GM19395 (cell line): ENCODE measurements at regions not wholly inside any gene's neighbourhood (a gene's known extent, or its start where the extent isn't known, plus 50 kb on each side); places are given as distances from the start of the nearest gene placed in this dataset.
"Not testable (repeated sequence)": the region's sequence is repeated elsewhere in the genome, so short reads cannot be mapped to it uniquely, and the experiment has no call there.

Source experiments
- ATAC-seq: cut with Tn5 transposase; IDR thresholded peaks from one replicate; pipeline ENCODE4 v1.9.1; 2021; ENCODE audit warnings: mild to moderate bottlenecking, moderate library complexity; ENCODE audit not compliant: unreplicated experiment

DNA sequence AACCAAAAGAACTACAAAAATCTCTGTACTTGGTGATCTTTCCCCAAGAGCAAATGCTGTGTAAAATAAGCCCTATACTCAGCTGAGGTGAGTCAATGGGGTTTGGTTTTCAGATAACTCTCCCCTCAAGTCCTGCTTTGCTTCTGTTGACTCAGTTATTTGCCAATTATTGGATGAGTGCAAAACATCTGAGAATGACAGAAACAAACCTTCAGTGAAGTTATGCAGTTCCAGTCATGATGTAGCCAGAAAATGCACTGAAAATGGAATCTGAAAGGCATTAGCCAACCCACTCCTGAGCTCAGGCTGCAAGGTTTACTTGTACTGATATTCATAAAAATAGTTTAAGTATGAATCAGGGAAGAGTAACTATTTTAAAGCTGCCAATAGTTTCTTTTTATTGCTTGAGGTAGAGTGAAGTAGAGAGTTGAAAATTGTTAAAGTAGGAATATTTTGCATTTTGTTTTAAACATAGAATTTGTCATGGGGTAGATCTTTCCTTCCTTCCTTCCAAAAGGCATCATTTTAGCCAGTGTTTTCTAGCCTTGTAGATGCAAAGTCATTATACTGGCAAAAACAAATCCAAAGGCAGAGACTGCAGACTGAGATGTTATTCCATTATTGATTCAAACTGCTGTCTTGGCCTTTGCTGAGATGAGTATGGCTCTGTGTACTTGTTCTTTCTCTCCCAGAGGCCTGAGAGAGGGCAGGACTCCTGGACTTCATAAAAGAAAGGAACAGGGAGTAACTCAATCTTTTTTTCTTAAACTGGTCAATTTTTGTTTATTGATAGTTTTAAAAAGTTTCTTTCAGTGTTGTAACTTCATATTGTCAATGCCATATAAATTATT lies 215.3 kb downstream of the RND3 start:
- ATAC-seq: no peak

GRCh38 chr2:150267651-150268415 lies 219.6 kb downstream of the RND3 start:
- ATAC-seq: no peak

DNA sequence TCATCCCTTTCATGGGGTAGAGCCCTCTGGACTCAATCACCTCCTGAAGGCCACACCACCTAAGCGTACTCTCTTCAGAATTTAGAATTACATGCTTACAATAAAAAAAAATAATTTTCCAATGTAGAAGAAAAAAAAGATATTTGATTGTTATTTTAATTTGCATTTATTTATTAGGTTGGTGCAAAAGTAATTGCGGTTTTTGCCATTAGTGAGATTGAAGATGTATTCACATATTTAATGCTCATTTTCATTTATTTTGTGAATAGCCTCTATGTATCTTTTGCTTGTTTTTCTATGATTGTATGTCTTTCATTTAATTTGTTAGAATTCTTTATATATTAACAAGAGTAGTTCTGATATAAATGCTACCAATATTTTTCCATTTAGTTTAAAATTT lies 220.5 kb downstream of the RND3 start:
- no peak for ATAC-seq

DNA sequence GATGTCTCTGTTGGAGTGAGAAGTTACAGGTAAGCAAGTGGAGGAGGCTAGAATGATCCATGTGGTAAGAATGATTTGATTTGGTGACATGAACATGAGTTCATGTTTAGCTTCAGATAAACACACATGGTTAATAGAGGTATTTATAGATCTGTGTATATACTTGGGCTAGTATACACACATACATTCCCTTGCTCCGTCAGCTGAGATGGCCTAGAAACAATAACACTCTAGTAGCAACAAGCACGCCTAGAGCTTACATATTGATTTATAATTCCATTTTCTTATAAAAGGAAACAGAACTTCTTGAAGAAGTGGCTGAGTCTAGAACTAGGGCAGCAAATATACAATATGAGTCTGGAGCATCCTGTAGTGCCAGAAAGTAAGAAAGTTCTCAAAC lies 223.0 kb downstream of the RND3 start:
- no peak for ATAC-seq

GRCh38 chr2:150261691-150262090 lies 225.8 kb downstream of the RND3 start:
- no peak for ATAC-seq

GRCh38 chr2:150260636-150261035 lies 226.8 kb downstream of the RND3 start:
- no peak for ATAC-seq

GRCh38 chr2:150259746-150260145 lies 227.7 kb downstream of the RND3 start:
- ATAC-seq: no peak

GRCh38 chr2:150258781-150259307 lies 228.6 kb downstream of the RND3 start:
- ATAC-seq: no peak

GRCh38 chr2:150256736-150257135 lies 230.7 kb downstream of the RND3 start:
- ATAC-seq: no peak

DNA sequence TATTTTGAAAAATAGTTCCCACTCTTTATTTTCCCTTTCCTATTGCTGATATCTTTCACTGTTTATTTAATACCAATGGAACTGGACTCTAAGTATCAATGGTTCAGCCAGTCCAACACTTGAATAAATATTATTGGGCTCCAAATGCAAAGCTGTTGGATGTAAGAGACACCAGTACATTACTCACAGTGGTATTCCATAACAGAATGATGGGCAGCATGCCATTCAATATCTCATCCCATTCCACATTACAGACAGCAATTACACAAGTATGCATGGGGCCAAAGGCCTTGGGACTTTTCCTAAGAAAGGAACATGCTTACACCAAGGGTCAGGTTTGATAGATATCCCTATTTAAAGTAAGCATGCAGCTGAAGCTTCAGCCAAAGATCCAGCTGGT lies 231.9 kb downstream of the RND3 start:
- no peak for ATAC-seq

DNA sequence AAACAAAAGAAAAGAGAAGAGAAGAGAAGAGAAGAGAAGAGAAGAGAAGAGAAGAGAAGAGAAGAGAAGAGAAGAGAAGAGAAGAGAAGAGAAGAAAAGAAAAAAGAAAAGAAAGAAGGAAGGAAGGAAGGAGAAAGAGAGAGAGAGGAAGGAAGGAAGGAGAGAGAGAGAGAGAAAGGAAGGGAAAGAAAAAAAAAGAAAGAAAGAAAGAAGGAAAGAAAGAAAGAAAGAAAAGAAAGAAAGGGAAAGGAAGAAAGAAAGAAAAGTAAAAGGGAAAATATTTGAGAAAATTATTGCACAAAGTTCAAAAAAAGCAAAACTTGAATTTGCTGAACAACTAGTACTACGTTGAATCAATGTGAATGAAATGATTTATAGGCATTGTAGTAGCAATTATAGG lies 237.7 kb downstream of the RND3 start:
- ATAC-seq: not testable (repeated sequence)

DNA sequence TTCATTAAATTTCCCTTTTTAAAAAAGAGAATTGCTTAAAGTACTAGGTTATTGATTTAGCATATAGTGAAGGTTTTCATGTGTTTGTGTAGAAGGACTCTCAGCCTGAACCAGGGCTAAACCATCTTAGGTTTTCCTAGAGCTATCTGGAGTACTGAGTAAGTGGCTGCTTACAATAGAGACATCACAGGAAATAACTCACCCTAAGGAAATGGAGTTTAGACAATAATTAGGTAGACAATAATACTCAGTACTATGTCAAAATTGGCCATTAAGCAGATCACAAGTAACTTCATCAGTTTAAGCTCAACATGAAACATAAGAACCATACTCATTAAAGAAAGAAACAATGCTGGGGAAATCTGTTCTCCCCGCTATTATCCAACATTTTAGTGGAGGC lies 240.0 kb downstream of the RND3 start:
- no peak for ATAC-seq

GRCh38 chr2:150234787-150235446 lies 252.6 kb downstream of the RND3 start:
- ATAC-seq: no peak

DNA sequence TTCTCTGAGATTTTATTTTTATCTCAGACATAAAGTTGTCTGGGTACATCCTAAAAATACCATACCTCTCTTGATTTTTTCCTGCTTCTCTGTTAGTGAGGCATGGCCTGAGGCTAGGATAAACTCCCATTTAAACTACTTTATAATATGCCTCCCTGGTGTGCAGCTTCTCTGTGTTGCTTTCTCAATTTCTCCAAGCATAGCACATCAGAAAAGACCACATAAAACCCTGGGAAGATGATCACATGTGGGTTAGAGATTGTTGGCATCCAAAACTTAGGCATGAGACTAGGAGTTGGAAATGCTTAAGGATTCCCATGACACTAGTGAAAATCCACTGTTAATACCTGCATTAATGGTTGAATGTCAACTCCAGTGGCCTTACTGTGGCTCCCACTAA lies 254.6 kb downstream of the RND3 start:
- no peak for ATAC-seq

DNA sequence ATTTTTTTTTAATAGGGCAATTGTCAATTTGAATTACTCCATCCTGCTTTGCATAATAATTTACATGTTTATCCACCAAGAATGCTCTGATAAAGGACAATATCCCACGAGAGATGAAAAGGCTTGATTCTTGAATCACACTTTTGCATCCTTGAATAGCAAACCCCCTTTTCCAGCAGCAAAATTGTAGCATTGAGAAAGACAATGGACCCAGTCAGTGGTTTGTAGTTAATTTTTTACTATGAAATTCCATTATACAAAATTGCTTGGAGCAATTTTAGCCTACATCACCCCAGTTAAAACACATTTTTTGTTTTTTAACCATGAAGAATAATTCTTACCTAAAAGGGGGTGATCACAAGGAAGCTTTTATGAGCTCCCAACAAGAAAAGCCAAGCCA lies 255.1 kb downstream of the RND3 start:
- no peak for ATAC-seq

DNA sequence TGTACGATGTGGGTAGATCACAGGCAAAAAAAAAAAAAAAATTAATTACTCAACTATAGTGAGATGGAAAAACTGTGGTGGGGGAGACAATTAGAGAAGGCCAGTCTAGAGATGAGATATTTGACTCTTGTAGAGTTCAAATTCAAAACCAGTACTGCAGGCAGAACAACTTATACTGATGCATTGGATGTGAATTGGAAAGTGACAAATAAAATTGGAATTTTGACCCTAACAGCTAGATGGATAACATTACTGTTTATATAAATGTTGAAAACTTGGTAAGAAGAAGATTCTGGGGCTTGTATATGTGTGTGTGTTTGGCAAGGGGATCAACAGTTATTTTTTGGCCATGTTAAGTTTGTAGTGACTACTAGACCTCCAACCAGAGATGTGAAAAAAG lies 256.9 kb downstream of the RND3 start:
- ATAC-seq: no peak

DNA sequence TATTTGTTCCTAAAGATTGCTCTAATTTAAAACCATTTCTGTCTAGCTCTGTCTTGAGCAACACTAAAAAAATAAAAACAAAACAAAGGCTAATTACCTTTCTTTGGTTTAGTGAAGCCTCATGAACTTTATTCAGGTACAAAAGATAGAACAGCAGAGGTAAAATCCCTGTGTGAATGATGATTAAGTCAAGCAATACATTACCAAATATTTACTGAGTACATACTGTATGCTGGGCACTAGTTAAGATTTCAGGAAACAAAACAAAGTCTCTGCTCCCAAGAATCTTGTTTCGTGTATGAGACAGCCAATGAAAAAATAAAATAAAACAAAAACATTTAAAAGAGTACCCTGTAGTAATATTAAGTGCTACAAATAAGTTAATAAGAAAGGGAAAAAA lies 257.5 kb downstream of the RND3 start:
- ATAC-seq: no peak

- no peak for ATAC-seq
Measured at GRCh38 chr2:150228936-150229335, 258.5 kb downstream of the RND3 start.

GRCh38 chr2:150225030-150225429 lies 262.4 kb downstream of the RND3 start:
- ATAC-seq: no peak

- no peak for ATAC-seq
Measured at GRCh38 chr2:150224321-150224720, 263.1 kb downstream of the RND3 start.

GRCh38 chr2:150222942-150223341 lies 264.5 kb downstream of the RND3 start:
- ATAC-seq: no peak
